ENCODE measurements at regions not wholly inside any gene's neighbourhood (a gene's known extent, or its start where the extent isn't known, plus 50 kb on each side); places are given as distances from the start of the nearest gene placed in this dataset.
"Not testable (repeated sequence)": the region's sequence is repeated elsewhere in the genome, so short reads cannot be mapped to it uniquely, and the experiment has no call there.

- DNase-seq = no peak
These were observed 618.8 kb downstream of the HINT1 start for GRCh38 chr5:130546211-130546610.

- DNase-seq = no peak
These were observed 619.8 kb downstream of the HINT1 start for GRCh38 chr5:130545291-130545690.

DNA sequence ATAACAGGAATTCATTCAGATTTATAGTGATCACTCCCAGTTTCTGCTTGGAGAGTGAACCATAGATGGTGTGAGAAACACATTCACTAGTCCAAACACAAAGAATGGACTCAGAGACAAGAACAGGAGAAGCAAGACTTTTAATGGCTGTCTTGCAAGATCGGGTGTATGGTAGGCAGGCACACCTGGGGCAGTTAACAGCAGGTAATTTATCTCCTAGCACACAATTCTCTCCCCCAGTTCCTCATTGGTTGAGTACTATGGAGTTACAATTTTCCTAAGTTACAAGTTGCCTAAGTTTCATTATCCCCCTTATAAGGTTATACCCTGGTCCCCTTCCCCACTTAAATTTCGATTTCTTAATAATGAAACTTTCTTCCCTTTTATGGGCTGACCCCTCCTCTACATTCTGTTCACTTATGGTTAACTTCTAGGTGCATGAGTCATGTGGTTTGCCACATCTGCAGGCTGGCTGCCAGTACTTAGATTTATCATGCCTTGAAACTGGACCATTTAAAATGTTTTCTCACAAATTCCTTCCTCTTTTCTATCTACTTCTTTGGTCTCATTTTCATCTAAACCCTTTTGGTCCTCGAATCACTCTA lies 623.3 kb downstream of the HINT1 start:
- peak; percentile 90 for DNase-seq

DNA sequence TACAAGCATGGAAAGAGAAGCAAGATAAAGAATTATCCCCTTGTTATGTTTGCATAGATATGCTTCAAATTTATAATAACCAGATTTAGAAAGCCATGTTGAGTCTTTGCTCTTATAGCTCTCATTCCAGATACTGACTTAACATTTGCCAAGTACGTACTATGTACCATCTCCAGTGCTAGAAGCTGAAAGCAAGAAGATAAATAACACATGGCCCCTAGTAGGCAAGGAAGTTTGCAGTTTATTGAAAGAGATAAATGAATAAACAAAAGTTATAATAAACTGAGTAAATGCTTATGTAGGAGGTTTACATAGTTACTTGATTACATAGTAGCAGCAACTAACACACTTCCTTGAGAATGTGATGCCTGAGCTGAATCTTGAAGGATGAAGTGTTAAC lies 628.4 kb downstream of the HINT1 start:
- DNase-seq = no peak

DNA sequence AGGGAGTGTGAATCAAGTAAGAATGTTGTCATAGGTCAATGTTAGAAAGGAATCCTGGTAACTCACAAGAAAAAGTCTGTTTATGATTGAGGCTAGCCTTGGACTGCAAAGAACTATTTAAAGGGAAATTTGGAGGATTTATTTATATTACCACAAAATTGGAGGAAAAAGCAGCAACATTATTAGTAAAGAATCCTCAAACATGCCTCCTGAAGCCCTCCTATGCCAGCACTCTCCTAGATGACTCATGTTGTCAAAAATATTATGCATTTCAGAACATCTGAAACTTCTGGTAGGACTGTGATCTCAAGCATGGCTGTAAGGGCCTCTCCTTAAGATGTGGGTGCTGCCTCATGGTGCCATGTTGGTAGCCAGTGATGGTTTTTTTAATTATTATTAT lies 628.5 kb downstream of the CHSY3 start:
- DNase-seq = no peak

DNA sequence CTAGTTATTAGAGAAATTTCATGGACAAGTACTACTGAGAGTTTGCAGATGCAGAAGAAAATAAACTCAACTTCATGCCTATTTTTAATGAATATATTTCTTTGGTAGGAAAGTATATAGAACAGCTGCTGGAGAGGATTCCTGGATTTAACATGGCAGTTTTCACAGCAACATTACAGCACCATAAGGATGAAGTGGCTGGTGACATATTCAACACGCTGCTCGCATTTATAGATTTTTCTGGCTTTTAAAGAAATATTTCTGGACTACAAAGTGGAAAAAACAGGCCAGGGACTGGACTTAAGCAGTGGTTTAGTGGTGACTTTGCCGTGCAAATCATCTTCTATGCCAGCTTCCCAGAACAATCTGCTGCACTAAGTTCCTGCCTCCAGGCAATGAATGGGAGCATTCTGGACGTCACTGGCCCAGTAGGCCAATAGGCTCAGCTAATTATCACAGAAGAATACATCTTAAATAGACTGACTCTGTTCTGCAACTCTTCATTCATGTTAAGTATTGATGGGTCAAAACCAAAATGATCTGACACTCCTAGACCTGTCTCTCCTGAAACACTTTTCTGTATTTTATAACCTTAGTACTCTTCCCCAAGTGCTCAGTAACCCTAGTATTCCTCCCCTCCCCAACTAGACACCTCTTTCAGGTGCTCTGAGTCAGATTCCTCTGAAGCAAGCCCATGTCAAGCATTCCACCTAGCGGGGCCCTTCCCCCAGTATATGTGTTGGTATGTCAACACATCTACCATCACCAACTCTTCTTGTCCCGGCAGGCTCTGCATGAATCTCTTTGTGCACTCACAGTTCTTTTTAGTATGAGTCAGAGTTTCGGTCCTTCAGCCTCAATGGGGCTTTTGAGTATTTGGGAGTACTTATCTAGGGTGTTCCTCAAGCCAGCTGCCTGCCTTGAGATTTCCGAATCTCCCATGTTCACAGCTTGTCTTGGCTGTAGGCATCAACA lies 625.5 kb downstream of the CHSY3 start:
- no peak for DNase-seq

DNA sequence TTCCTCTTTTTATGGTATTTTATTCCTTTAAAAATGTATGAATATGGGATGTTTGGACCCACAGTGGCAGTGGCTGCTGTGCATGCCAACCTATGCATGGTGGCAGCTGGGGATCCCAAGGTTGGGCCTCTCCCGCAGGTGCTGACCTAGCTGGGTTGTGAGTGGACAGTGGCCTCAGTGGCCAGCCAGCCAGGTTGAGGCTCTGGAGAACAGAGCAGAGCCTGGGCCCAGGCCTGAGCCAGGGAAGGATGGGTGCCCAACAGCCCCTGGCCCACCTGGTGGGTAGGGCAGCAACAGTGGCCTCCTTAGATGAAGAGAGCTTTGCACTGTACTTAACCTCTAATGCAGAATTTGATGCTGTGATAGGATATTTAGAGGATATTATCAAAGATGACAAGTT lies 624.8 kb downstream of the CHSY3 start:
- DNase-seq = no peak

DNA sequence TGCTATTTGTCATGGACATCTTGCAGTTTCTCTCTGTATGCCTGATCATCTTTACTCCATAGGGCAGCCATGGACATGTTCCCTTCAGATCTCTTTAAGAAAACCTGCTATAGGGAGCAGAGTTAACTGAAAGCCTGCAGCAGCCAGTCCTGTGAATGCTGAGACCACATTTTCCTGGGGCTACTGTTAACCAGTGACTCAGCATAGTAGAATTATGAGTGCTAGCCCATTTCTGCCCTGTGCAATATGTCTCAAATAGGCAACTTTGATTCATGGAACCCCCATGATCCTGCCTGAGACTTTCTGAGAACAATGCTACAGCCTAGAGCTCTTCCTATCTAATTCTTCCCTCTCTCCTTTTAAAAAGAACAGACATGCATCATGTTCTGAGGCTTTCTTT lies 624.2 kb downstream of the CHSY3 start:
- DNase-seq = no peak

- DNase-seq = no peak
These were observed 622.4 kb downstream of the CHSY3 start for GRCh38 chr5:130526708-130527107.

DNA sequence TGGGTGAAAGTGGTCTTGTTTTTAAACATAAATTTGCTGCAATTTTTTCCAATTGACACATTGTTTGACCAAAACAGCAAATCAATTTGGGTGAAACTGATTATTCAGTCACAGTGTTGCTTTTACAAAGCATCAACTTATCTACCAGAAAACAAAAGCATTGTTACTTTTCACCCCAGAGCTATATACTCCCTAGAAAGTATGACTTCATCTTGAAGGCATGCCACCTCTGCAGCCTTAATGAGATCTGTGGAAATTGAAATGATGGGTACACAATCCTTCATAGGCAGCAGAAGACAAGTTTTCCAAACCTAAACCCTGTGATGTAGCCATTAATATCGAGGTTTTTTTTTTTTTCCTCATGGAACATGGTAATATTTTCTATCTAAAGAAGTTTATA lies 615.9 kb downstream of the CHSY3 start:
- DNase-seq = no peak

DNA sequence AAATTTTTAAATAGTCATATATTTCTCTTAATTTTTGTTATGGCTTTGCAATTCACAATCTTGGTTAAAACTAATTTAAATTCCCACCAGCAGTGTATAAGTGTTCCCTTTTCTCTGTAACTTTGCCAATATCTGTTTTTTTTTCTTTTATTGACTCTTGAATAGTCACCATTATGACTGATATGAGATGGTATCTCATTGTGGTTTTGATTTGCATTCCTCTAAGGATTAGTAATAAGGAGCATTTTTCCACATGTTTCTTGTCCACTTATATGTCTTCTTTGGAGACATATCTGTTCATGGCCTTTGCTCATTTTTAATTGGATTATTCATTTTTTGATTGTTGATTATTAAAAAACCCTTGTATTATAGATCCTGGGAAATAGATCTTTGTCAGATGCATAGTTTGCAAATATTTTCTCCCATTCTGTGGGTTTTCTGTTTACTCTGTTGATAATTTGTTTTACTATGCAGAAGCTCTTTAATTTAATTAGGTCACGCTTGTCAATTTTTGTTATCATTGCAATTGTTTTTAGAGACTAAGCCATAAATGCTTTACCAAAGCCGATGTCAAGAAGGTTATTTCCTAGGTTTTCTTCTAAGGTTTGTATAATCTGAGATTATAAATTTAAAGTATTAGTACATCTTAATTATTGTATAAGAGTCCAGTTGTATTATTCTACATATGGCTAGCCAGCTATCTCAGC lies 610.9 kb downstream of the CHSY3 start:
- DNase-seq = no peak

GRCh38 chr5:130502702-130503101 lies 598.4 kb downstream of the CHSY3 start:
- DNase-seq = no peak

GRCh38 chr5:130501151-130501865 lies 597.0 kb downstream of the CHSY3 start:
- DNase-seq = no peak

GRCh38 chr5:130500495-130500894 lies 596.2 kb downstream of the CHSY3 start:
- DNase-seq = not testable (repeated sequence)

- DNase-seq = no peak
These were observed 592.0 kb downstream of the CHSY3 start for GRCh38 chr5:130496215-130496614.

- DNase-seq = no peak
These were observed 584.0 kb downstream of the CHSY3 start for GRCh38 chr5:130488252-130488651.

- DNase-seq = no peak
These were observed 575.0 kb downstream of the CHSY3 start for GRCh38 chr5:130479045-130479804.

GRCh38 chr5:130476325-130476724 lies 572.1 kb downstream of the CHSY3 start:
- no peak for DNase-seq

- no peak for DNase-seq
These were observed 558.3 kb downstream of the CHSY3 start for GRCh38 chr5:130462516-130462915.

- no peak for DNase-seq
These were observed 550.9 kb downstream of the CHSY3 start for GRCh38 chr5:130455175-130455574.

DNA sequence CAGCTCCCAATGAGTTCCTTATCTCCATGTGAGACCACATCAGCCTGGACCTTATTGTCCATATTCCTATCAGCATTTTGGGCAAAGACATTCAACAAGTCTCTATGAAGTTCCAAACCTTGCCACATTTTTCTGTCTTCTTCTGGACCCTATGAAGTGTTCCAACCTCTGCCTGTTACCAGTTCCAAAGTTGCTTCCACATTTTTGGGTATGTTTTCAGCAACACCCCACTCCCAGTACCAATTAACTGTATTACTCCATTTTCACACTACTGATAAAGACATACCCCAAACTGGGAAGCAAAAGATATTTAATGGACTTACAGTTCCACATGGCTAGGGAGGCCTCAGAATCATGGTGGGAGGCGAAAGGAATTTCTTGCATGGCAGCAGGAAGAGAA lies 548.5 kb downstream of the CHSY3 start:
- no peak for DNase-seq

GRCh38 chr5:130436430-130436829 lies 532.2 kb downstream of the CHSY3 start:
- no peak for DNase-seq

Data from SIG-M5 (cell line).